CD8-positive, alpha-beta memory T cell (primary cell): ENCODE measurements at regions not wholly inside any gene's neighbourhood (a gene's known extent, or its start where the extent isn't known, plus 50 kb on each side); places are given as distances from the start of the nearest gene placed in this dataset.
A peak's percentile ranks its signal among the peaks of the same experiment; 100 is the strongest.

ENCODE experiments used
- CTCF ChIA-PET: fragments of 350-600 bp; sonication (Branson Sonifier 250); formaldehyde crosslinking; loops from one replicate; lab custom pipeline; 2021; ENCODE audit warnings: antibody characterized with exemption; lab: Charles Lee
- POLR2A ChIA-PET: fragments of 350-600 bp; sonication (Branson Sonifier 250); formaldehyde crosslinking; loops from one replicate; lab custom pipeline; 2021; ENCODE audit warnings: antibody characterized with exemption; lab: Charles Lee
- DNase-seq, 5 donors: peaks; one replicate each; pipeline versions ENCODE4 v3.0.0 to v3.0.0-alpha.2; 2020 to 2022; ENCODE audit warnings: mixed read lengths in 1 of 5
- H3K27ac ChIP-seq: one replicate; pipeline ENCODE4 v1.7.0; 2013; ENCODE audit warnings: low read depth, mild to moderate bottlenecking, low read length, moderate library complexity
- H3K27me3 ChIP-seq: 2 replicates; pipeline ENCODE4 v1.7.0; 2013; ENCODE audit warnings: low read length, mild to moderate bottlenecking; ENCODE audit not compliant: insufficient read depth, poor library complexity, severe bottlenecking
- H3K36me3 ChIP-seq: 2 replicates; pipeline ENCODE4 v1.7.0; 2013; ENCODE audit warnings: mild to moderate bottlenecking, low read length, moderate library complexity; ENCODE audit not compliant: insufficient read depth
- H3K4me1 ChIP-seq: 2 replicates; pipeline ENCODE4 v1.7.0; 2013; ENCODE audit warnings: mild to moderate bottlenecking, low read length, moderate library complexity; ENCODE audit not compliant: insufficient read depth
- H3K4me3 ChIP-seq: 2 replicates; pipeline ENCODE4 v1.7.0; 2013; ENCODE audit warnings: mild to moderate bottlenecking, low read length
- H3K9me3 ChIP-seq: 2 replicates; pipeline ENCODE4 v1.7.0; 2013; ENCODE audit warnings: mild to moderate bottlenecking, low read length
- H3K27ac Mint-ChIP-seq, 8 donors: one replicate each; pipeline ENCODE4 v1.8.0; 2020 to 2021; ENCODE audit warnings: mixed read lengths in 8 of 8, mild to moderate bottlenecking in 6 of 8, inconsistent platforms in 3 of 8, moderate library complexity in 3 of 8
- H3K27me3 Mint-ChIP-seq, 2 donors: one replicate each; pipeline ENCODE4 v1.8.0; 2020 to 2021; ENCODE audit warnings: mixed read lengths in 2 of 2, mild to moderate bottlenecking in 1 of 2, moderate library complexity in 1 of 2
- H3K36me3 Mint-ChIP-seq, 3 donors: one replicate each; pipeline ENCODE4 v1.8.0; 2020 to 2021; ENCODE audit warnings: mixed read lengths in 3 of 3, inconsistent platforms in 1 of 3, mild to moderate bottlenecking in 1 of 3
- H3K4me1 Mint-ChIP-seq, 3 donors: one replicate each; pipeline ENCODE4 v1.8.0; 2020 to 2021; ENCODE audit warnings: mixed read lengths in 3 of 3, inconsistent platforms in 1 of 3, mild to moderate bottlenecking in 1 of 3
- H3K4me3 Mint-ChIP-seq, 7 donors: one replicate each; pipeline ENCODE4 v1.8.0; 2020 to 2021; ENCODE audit warnings: mixed read lengths in 7 of 7, mild to moderate bottlenecking in 6 of 7, moderate library complexity in 4 of 7, inconsistent platforms in 2 of 7
- H3K9me3 Mint-ChIP-seq, 5 donors: one replicate each; pipeline ENCODE4 v1.8.0; 2020 to 2022; ENCODE audit warnings: mixed read lengths in 5 of 5, mild to moderate bottlenecking in 3 of 5, moderate library complexity in 2 of 5, inconsistent platforms in 1 of 5

- POLR2A ChIA-PET, result no interaction called here
- no peak for DNase-seq
- Mint-ChIP-seq H3K4me1 (peaks cover 6 to 11% (median 7%) of the 10 kb centered on the region in 3 donors), H3K4me3 (no peak overlapping the region), H3K27ac (no peak overlapping the region), H3K27me3 (peaks cover 0 to 6% of the 10 kb centered on the region in 2 donors), H3K9me3 (no peaks in the 10 kb centered on the region), H3K36me3 (no peaks in the 10 kb centered on the region)
- H3K27ac ChIP-seq, result no peak overlapping the region
- H3K4me3 ChIP-seq, result no peak overlapping the region
- no peaks in the 10 kb centered on the region for H3K36me3 ChIP-seq
- H3K27me3 ChIP-seq, result no peaks in the 10 kb centered on the region
- peaks cover 7% of the 10 kb centered on the region for H3K4me1 ChIP-seq
- CTCF ChIA-PET, result no interaction called here
- no peaks in the 10 kb centered on the region for H3K9me3 ChIP-seq
Measured at GRCh38 chr2:64875368-64875767, 113.8 kb upstream of the SLC1A4 start.

- no peak overlapping the region for H3K27ac Mint-ChIP-seq
- no peak for DNase-seq
- Histone ChIP-seq H3K9me3 (no peaks in the 10 kb centered on the region), H3K4me1 (peaks cover 7% of the 10 kb centered on the region), H3K4me3 (no peak overlapping the region), H3K27me3 (no peaks in the 10 kb centered on the region), H3K36me3 (no peaks in the 10 kb centered on the region), H3K27ac (no peak overlapping the region)
- no peak overlapping the region for H3K4me3 Mint-ChIP-seq
- peaks cover 0 to 6% of the 10 kb centered on the region in 2 donors for H3K27me3 Mint-ChIP-seq
- peaks cover 12 to 20% (median 14%) of the 10 kb centered on the region in 3 donors for H3K4me1 Mint-ChIP-seq
- no peaks in the 10 kb centered on the region for H3K9me3 Mint-ChIP-seq
- CTCF ChIA-PET, result interaction anchor here (1.1 to 2.5 kb wide), 2 partner anchors 9 to 546 kb away, joined by 3 to 9 read pairs; no protein-coding TSS in a partner anchor
- POLR2A ChIA-PET, result no interaction called here
- no peaks in the 10 kb centered on the region for H3K36me3 Mint-ChIP-seq
Measured at GRCh38 chr2:64876137-64876647, 113.0 kb upstream of the SLC1A4 start.

- H3K27ac Mint-ChIP-seq, result peak overlapping the region in 1 of 8 donors; percentile 12
- H3K4me3 ChIP-seq, result no peak overlapping the region
- ChIA-PET POLR2A (no interaction called here), CTCF (no interaction called here)
- peaks cover 0 to 9% of the 10 kb centered on the region in 2 donors for H3K27me3 Mint-ChIP-seq
- no peaks in the 10 kb centered on the region for H3K36me3 ChIP-seq
- H3K9me3 Mint-ChIP-seq, result no peaks in the 10 kb centered on the region
- DNase-seq, result no peak
- no peaks in the 10 kb centered on the region for H3K4me1 ChIP-seq
- H3K4me3 Mint-ChIP-seq, result no peak overlapping the region
- H3K36me3 Mint-ChIP-seq, result no peaks in the 10 kb centered on the region
- H3K27ac ChIP-seq, result no peak overlapping the region
- H3K27me3 ChIP-seq, result no peaks in the 10 kb centered on the region
- H3K9me3 ChIP-seq, result no peaks in the 10 kb centered on the region
- H3K4me1 Mint-ChIP-seq, result peaks cover 11 to 19% (median 13%) of the 10 kb centered on the region in 3 donors
Measured at GRCh38 chr2:64879745-64880144, 109.5 kb upstream of the SLC1A4 start.

- no peak overlapping the region for H3K4me3 ChIP-seq
- no peaks in the 10 kb centered on the region for H3K27me3 ChIP-seq
- Mint-ChIP-seq H3K9me3 (no peaks in the 10 kb centered on the region), H3K36me3 (no peaks in the 10 kb centered on the region), H3K27ac (peak overlapping the region in 7 of 8 donors; percentile 2 to 97 (median 80)), H3K4me1 (peaks cover 11 to 19% (median 13%) of the 10 kb centered on the region in 3 donors), H3K4me3 (peak overlapping the region in 2 of 7 donors; percentile 48 to 56), H3K27me3 (peaks cover 0 to 9% of the 10 kb centered on the region in 2 donors)
- ChIA-PET POLR2A (no interaction called here), CTCF (no interaction called here)
- DNase-seq, result no peak
- H3K27ac ChIP-seq, result no peak overlapping the region
- no peaks in the 10 kb centered on the region for H3K4me1 ChIP-seq
- no peaks in the 10 kb centered on the region for H3K9me3 ChIP-seq
- H3K36me3 ChIP-seq, result no peaks in the 10 kb centered on the region
Measured at GRCh38 chr2:64880193-64880951, 108.8 kb upstream of the SLC1A4 start.

GRCh38 chr2:64881037-64881492 lies 108.1 kb upstream of the SLC1A4 start:
- H3K4me1 Mint-ChIP-seq, result peaks cover 11 to 19% (median 13%) of the 10 kb centered on the region in 3 donors
- no peaks in the 10 kb centered on the region for H3K9me3 ChIP-seq
- no peaks in the 10 kb centered on the region for H3K27me3 ChIP-seq
- no peak overlapping the region for H3K4me3 ChIP-seq
- H3K36me3 Mint-ChIP-seq, result no peaks in the 10 kb centered on the region
- POLR2A ChIA-PET, result no interaction called here
- peak overlapping the region in 7 of 8 donors; percentile 2 to 85 (median 80) for H3K27ac Mint-ChIP-seq
- no peak overlapping the region for H3K27ac ChIP-seq
- H3K4me3 Mint-ChIP-seq, result peak overlapping the region in 2 of 7 donors; percentile 48 to 56
- H3K4me1 ChIP-seq, result no peaks in the 10 kb centered on the region
- no peaks in the 10 kb centered on the region for H3K9me3 Mint-ChIP-seq
- peaks cover 0 to 9% of the 10 kb centered on the region in 2 donors for H3K27me3 Mint-ChIP-seq
- peak in 2 of 5 donors; percentile 44 to 70 for DNase-seq
- CTCF ChIA-PET, result no interaction called here
- no peaks in the 10 kb centered on the region for H3K36me3 ChIP-seq

- ChIA-PET POLR2A (no interaction called here), CTCF (no interaction called here)
- Histone ChIP-seq H3K27ac (no peak overlapping the region), H3K4me3 (no peak overlapping the region), H3K9me3 (no peaks in the 10 kb centered on the region), H3K4me1 (no peaks in the 10 kb centered on the region), H3K36me3 (no peaks in the 10 kb centered on the region), H3K27me3 (no peaks in the 10 kb centered on the region)
- Mint-ChIP-seq H3K4me1 (no peaks in the 10 kb centered on the region), H3K27ac (no peak overlapping the region), H3K4me3 (no peak overlapping the region), H3K9me3 (peaks cover 0 to 6% (median 4%) of the 10 kb centered on the region in 5 donors), H3K27me3 (peaks cover 3 to 12% of the 10 kb centered on the region in 2 donors), H3K36me3 (peaks cover 0 to 9% (median 0%) of the 10 kb centered on the region in 3 donors)
- no peak for DNase-seq
Measured at GRCh38 chr2:64887565-64887964, 101.6 kb upstream of the SLC1A4 start.

- no peak overlapping the region for H3K27ac Mint-ChIP-seq
- peaks cover 6 to 19% of the 10 kb centered on the region in 2 donors for H3K27me3 Mint-ChIP-seq
- no peaks in the 10 kb centered on the region for H3K4me1 Mint-ChIP-seq
- Histone ChIP-seq H3K9me3 (no peaks in the 10 kb centered on the region), H3K27ac (no peak overlapping the region), H3K4me1 (no peaks in the 10 kb centered on the region), H3K27me3 (no peaks in the 10 kb centered on the region), H3K36me3 (no peaks in the 10 kb centered on the region), H3K4me3 (no peak overlapping the region)
- peaks cover 0 to 9% (median 0%) of the 10 kb centered on the region in 3 donors for H3K36me3 Mint-ChIP-seq
- no peak overlapping the region for H3K4me3 Mint-ChIP-seq
- CTCF ChIA-PET, result interaction anchor here (0.7 kb wide), 1 partner anchor 394 kb away, joined by 3 read pairs; no protein-coding TSS in a partner anchor
- POLR2A ChIA-PET, result no interaction called here
- no peak for DNase-seq
- peaks cover 0 to 6% (median 4%) of the 10 kb centered on the region in 5 donors for H3K9me3 Mint-ChIP-seq
Measured at GRCh38 chr2:64888591-64889309, 100.4 kb upstream of the SLC1A4 start.

GRCh38 chr2:64889803-64890202 lies 99.4 kb upstream of the SLC1A4 start:
- no peak overlapping the region for H3K4me3 Mint-ChIP-seq
- no peaks in the 10 kb centered on the region for H3K27me3 ChIP-seq
- H3K36me3 ChIP-seq, result no peaks in the 10 kb centered on the region
- peaks cover 9 to 19% of the 10 kb centered on the region in 2 donors for H3K27me3 Mint-ChIP-seq
- H3K9me3 Mint-ChIP-seq, result peaks cover 0 to 6% (median 4%) of the 10 kb centered on the region in 5 donors
- H3K9me3 ChIP-seq, result no peaks in the 10 kb centered on the region
- no peaks in the 10 kb centered on the region for H3K4me1 Mint-ChIP-seq
- CTCF ChIA-PET, result no interaction called here
- H3K36me3 Mint-ChIP-seq, result peaks cover 0 to 9% (median 0%) of the 10 kb centered on the region in 3 donors
- DNase-seq, result no peak
- H3K27ac ChIP-seq, result no peak overlapping the region
- H3K4me3 ChIP-seq, result no peak overlapping the region
- H3K4me1 ChIP-seq, result no peaks in the 10 kb centered on the region
- H3K27ac Mint-ChIP-seq, result no peak overlapping the region
- POLR2A ChIA-PET, result no interaction called here
